ENCODE measurements at regions not wholly inside any gene's neighbourhood (a gene's known extent, or its start where the extent isn't known, plus 50 kb on each side); places are given as distances from the start of the nearest gene placed in this dataset.

GRCh38 chr6:91057689-91058088, 470.8 kb upstream of the MAP3K7 start:
- WGBS (ENCODE audit: insufficient coverage, insufficient replicate concordance, low lambda C conversion rate, missing lambda C conversion rate), result 40% methylated on average over 1 of the region's 1 CpG
- Histone ChIP-seq H3K9me3 (replicated peaks; ENCODE audit: control insufficient read depth, insufficient read depth, low read length) (no peaks in the 10 kb centered on the region), H3K4me3 (no peak overlapping the region), H3K9ac (ENCODE audit: control insufficient read depth, insufficient read depth, low read length) (no peak overlapping the region), H3K79me2 (ENCODE audit: control insufficient read depth, insufficient read depth, low read length) (no peaks in the 10 kb centered on the region), H4K20me1 (ENCODE audit: control insufficient read depth, insufficient read depth) (no peaks in the 10 kb centered on the region), H3K4me1 (ENCODE audit: control insufficient read depth, insufficient read depth, low read length) (no peaks in the 10 kb centered on the region), H3K4me2 (ENCODE audit: control insufficient read depth, insufficient read depth) (no peak overlapping the region), H3K27ac (ENCODE audit: control insufficient read depth, insufficient read depth) (no peak overlapping the region), H3K27me3 (replicated peaks in 1 of 2; ENCODE audit: control insufficient read depth in 2 of 2, insufficient read depth in 2 of 2, low read length in 1 of 2) (no peaks in the 10 kb centered on the region), H3K36me3 (ENCODE audit: control insufficient read depth in 2 of 2, insufficient read depth in 2 of 2, low read length in 1 of 2) (no peaks in the 10 kb centered on the region), H2AFZ (ENCODE audit: control insufficient read depth, low read depth, low read length) (no peak overlapping the region)
- intact Hi-C loops (cut with micrococcal nuclease; ENCODE audit: unreplicated experiment) (no loop called here), in situ Hi-C loops (cut with MboI) (no loop called here)
- ChIA-PET POLR2A (no interaction called here), RAD21 (ENCODE audit: unreplicated experiment) (no interaction called here), CTCF (no interaction called here), SMC1A (ENCODE audit: uncharacterized antibody, unreplicated experiment) (no interaction called here)
- TF ChIP-seq ZNF207 (IDR thresholded peaks at IDR 0.05; ENCODE audit: borderline replicate concordance) (no peak), MEF2B (IDR thresholded peaks at IDR 0.05; ENCODE audit: partially characterized antibody, poor library complexity, severe bottlenecking) (no peak), PBX3 (IDR thresholded peaks at IDR 0.05; ENCODE audit: insufficient replicate concordance, low read depth, low read length) (no peak), MTA3 (IDR thresholded peaks at IDR 0.05; ENCODE audit: borderline replicate concordance, low read length) (no peak), YBX1 (IDR thresholded peaks at IDR 0.05) (no peak), STAT3 (IDR thresholded peaks at IDR 0.05; ENCODE audit: low read depth, low read length) (no peak), POU2F2 (IDR thresholded peaks at IDR 0.05; ENCODE audit: borderline replicate concordance, low read depth, low read length) (no peak), TAF1 (IDR thresholded peaks at IDR 0.05; ENCODE audit: borderline replicate concordance, low read depth, low read length) (no peak), ELK1 (IDR thresholded peaks at IDR 0.05; ENCODE audit: low read depth, low read length) (no peak), TBL1XR1 (IDR thresholded peaks at IDR 0.05; ENCODE audit: low read depth, low read length) (no peak), CTCF (IDR thresholded peaks at IDR 0.05 in 2 of 3, conservative IDR thresholded peaks at IDR 0.05 in 1 of 3; ENCODE audit: control insufficient read depth in 2 of 3, extremely low read depth in 1 of 3, insufficient read depth in 1 of 3, low read depth in 3 of 3, low read length in 3 of 3) (no peak), ZBTB33 (IDR thresholded peaks at IDR 0.05) (no peak), SIX5 (IDR thresholded peaks at IDR 0.05; ENCODE audit: low read depth, low read length, severe bottlenecking) (no peak), NFYB (IDR thresholded peaks at IDR 0.05; ENCODE audit: insufficient read depth, low read depth, low read length) (no peak), IRF3 (IDR thresholded peaks at IDR 0.05) (no peak)
- ATAC-seq, result no peak
- FAIRE-seq, result no peak
- DNase-seq (ENCODE audit: low read depth, low spot score), result no peak
- BruUV-seq (replicated peaks), result no TSS peak

Measured in GM12878 (cell line).